ENCODE measurements at regions not wholly inside any gene's neighbourhood (a gene's known extent, or its start where the extent isn't known, plus 50 kb on each side); places are given as distances from the start of the nearest gene placed in this dataset.

DNA sequence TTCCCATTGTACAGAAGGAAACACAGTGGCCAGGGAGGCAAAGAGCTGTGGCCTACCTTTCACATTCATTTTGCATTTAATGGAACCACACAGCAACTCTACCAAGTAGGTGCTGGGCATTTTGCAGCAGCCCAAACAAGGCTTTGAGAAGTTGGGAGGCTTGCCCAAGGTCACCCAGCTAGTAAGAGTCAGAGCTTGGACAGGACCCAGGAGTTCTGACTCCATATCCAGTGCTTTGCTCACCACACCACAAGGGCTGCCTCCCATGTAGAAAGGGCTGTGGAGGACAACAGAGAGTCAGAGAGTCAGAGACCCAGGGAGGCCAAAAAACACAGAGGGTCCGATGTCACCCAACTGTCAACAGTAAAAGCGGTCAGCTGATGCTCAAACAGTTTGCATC lies 400.2 kb downstream of the BCL11B start:
- intact Hi-C loops (cut with DNase I) = no loop called here
- no peak for ATAC-seq
- DNase-seq (ENCODE audit: missing footprints) = no peak

DNA sequence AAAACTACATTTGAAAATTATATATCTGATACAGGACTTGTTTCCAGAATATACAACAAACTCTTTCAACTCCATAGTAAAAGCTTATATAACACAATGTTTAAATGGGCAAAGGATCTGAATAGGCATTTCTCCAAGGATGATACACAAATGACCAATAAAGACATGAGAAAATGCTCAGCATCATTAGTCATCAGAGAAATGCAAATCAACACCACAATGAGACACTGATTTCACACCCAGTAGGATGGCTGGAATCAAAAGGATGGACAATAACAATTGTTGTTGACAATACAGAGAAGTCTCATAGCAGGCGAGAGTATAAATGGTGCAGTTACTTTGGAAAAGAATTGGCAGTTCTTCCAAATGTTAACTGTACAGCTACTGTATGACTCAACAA lies 394.9 kb downstream of the BCL11B start:
- ATAC-seq (no peak), DNase-seq (ENCODE audit: missing footprints) (no peak)
- intact Hi-C loops (cut with DNase I) = no loop called here

DNA sequence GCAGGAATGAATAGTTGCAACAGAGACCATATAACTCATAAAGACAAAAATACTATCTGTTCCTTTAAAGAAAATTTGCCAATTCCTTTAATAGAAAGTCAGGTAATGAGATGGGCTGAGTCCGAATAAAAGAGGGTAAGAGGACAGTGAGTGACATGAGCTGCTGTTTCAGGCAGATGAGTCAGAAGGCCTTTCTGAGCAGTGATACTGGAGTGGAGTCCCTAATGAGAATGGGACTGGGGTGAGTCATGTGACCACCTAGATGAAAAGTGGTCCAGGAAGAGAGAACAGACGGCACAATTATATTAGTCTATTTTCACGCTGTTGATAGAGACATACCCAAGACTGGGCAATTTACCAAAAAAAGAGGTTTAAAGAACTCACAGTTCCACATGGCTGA lies 393.7 kb downstream of the BCL11B start:
- intact Hi-C loops (cut with DNase I) = no loop called here
- DNase-seq (ENCODE audit: missing footprints) (no peak), ATAC-seq (no peak)

DNA sequence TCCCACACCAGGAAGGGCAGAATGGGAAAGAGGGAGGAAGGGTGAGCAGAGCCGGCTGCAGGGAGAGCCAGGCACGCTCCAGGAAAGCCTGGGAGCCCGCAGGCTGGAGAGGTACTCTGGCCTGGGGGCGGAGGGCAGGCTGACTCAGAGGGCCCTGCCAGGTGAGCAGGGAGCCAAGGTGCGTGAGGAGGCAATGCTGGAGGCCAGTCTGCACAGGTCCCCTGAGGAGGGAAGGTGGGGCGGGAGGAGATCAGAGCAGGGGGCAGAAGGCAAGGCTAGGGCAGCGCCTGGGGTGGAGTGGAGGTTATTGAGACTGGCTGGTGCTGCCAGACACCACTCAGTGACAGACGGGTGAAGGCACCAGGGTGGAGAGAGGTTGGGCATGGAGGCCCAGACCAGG lies 385.0 kb downstream of the BCL11B start:
- ATAC-seq = no peak
- intact Hi-C loops (cut with DNase I) = no loop called here
- DNase-seq (ENCODE audit: missing footprints) = no peak

DNA sequence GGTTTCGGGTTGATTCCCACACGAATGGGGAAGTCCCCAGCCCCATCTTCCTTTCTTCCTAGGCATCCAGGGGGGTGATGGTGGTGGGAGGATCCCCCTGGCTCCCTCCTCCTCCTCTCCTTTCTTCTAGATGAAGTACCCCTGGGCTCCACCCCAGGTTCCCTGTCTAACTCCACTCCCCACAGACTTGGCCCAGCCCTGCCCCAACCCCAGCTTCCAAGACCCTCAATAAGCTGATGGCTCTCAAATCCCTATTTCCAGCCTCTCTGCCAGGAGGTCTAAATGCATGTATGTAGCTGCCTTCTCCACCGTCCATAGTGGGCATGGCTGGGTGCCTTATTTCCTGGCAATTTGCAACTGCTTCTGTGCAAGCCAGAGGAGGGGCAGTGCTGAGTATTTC lies 383.7 kb downstream of the BCL11B start:
- DNase-seq (ENCODE audit: missing footprints) = no peak
- no peak for ATAC-seq
- intact Hi-C loops (cut with DNase I) = no loop called here

DNA sequence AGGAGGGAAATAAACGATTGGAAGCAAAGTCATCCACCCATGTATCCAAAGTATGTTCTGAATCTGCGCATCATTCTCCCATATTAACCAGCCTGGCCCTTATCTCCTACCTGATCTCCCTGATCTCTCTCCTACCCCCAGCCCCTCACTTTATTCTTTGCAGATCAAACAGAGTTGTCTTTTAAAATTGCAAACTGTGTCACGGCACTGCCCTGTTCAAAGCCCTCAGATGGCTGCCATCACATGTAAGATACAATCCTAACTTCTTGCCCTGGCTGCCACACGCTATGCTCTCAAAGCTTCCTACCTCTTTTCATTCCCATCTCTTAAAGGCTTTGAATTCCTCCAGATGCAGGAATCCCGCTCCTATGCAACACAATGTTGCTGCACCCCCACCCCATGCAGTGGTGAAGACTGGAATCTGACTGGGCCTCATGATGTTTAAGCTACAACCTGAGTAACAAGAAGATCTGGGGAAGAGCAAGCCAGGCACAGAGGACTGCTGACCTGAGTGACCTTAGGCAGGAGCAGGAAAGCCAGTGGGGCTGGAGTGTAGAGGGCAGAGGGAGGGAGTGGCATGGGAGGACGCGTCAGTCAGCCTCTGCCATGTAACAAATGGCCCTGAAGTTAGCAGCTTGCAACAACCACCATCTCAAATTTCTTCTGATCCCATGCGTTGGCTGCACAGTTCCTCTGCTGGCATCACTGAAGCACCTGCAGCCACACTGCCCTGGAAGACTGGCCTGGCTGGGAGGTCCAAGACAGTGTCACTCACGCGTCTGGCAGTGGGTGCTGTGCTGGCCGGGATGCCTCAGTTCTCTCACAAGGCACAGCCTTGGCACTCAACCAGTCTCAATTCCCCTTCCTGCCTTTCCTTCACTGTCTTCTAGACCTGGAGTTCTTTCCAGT lies 382.8 kb downstream of the BCL11B start:
- intact Hi-C loops (cut with DNase I) = no loop called here
- no peak for DNase-seq (ENCODE audit: missing footprints)

DNA sequence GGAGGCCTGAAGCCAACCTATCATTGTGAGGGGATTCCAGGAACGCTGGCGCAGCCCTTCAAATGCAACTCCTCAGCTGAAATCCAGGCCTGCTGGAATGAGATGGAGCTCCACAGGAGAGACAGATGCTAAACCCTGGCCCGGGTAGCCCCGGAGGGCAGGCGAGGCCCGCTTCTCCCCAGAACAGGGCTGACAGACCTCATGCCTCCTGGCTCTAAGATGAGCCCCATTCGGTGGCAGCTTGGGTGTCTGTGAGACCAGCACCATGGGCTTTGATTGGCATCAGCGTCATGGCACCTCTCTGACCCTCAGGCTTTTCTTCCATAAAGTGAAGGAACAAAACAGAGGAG lies 382.2 kb downstream of the BCL11B start:
- DNase-seq (ENCODE audit: missing footprints) (no peak), ATAC-seq (no peak)
- intact Hi-C loops (cut with DNase I) = no loop called here

More for the DNA sequence above, 382.8 kb downstream of the BCL11B start:
- no peak for ATAC-seq

DNA sequence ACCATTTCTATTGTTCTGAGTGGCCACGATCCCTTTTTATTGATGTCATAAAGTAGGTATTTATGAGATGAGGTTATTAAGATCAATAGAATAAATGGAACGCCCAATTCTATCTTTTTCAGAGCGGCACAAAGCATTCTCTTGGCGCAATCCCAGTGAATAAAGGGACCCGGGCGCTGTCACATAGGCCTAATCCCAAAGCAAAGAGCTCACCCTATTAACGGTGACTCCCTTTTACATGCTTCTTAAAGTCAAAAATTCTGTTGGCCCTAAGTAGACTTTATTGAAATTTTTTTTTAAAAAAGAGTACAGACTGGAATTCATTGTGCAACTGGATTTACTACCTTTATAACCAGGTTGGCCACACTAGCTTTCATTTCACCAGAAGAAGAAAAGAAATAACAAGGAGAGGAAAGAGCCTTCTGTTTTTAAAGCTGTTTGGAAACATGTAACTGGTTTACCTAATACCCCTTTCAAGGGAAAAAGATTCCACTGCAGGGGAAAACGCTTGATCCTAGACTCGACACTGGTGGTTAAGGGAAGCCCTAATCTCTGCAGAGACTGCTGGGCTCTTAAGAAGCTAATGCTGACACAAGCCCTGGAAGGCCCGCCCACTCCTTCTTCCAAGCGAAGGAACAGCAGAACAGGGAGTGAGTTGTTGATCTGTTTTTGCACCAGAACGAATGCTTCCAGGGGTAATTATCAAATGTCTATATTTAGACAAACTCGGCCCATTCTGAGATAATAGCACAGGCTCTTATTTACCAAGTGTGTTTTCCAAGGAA lies 381.2 kb downstream of the BCL11B start:
- DNase-seq (ENCODE audit: missing footprints) (no peak), ATAC-seq (no peak)
- intact Hi-C loops (cut with DNase I) = no loop called here

DNA sequence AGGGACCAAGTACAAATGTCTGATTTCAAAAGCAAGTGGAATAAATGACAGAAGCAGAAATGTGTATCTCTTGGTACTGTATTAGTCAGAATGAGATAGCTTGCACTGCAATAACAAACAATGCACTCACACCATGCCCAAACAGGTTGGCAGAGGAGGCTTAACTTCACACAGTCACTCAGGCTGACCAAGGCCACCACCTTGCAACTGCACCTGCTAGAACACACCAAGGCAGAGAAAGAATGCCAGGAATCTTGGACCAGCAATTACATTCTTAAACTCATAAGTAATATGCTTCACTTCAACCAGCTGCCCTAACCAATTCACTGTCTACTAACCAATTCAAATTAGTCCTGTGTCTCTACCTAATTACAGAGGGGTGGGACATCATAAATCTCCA lies 378.3 kb downstream of the BCL11B start:
- ATAC-seq (no peak), DNase-seq (ENCODE audit: missing footprints) (no peak)
- intact Hi-C loops (cut with DNase I) = no loop called here

DNA sequence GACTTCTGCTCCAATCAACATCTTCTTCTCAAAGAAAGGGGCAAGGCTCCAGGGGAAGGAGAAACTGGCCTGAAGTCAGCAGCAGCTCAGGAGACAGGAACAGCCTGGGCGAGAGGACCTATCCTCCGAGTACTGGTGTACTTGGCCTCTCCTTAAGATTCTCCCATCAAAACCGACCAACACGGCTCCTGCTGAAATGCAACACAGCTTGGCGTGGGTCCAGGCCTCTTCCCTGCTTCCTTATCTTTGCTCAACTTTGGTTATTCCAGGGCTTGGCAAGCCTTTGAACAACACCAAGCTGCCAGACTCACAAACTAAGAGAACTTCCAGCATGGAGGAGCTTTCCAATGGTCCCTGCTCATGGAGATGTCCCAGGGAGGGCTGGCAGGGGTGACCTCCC lies 377.4 kb downstream of the BCL11B start:
- intact Hi-C loops (cut with DNase I) = no loop called here

DNA sequence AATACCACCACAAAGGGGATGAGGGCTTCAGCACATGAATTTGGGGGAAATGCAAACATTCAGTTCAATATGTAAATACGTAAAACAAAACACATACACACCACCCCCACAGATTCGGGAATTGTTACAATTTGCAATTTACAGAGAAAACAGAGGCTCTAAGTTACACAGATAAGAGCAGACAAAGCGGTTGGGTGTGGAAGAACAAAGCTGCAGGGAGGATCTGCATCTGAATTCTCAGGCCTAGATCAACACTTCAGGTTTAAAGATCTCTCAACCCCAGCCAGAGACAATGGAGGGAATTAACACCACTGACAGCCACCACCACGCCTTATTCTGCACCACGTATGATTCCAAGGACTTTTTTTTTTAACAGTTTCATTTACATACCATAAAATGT lies 375.5 kb downstream of the BCL11B start:
- DNase-seq (ENCODE audit: missing footprints) = no peak
- no peak for ATAC-seq
- intact Hi-C loops (cut with DNase I) = no loop called here

More for the DNA sequence above, 377.4 kb downstream of the BCL11B start:
- DNase-seq (ENCODE audit: missing footprints) (no peak), ATAC-seq (no peak)

DNA sequence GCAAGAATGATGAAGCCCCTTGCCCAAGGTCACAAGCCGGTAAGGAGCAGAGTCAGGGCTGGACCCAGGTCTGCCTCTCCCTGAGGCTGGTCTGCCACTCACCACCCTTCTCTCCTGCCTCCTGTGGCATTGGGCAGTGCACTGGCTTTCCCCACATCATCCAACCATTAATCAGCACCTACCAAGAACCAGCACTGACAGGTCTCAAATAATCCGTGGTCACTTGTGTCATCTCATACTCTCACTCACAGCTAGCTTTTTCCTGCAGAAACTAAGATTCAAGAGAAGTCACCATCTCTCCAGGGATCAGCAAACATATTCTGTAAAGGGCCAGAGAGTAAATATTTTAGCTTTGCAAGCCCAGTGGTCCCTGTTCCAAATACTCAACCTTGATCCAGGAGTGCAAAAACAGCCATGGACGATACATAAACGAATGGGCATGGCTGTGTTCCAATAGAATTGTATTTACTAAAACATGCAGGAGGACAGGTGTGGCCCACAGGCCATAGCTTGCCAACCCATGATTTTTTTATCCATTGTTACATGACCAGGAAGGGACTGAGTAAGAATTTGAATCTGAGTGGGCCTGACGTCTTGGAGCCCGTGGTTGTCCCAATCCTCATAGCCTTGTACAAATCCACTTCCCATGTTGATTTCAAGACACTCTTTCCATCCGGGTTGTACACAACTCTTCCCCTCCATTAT lies 374.2 kb downstream of the BCL11B start:
- intact Hi-C loops (cut with DNase I) = no loop called here
- DNase-seq (ENCODE audit: missing footprints) = no peak
- no peak for ATAC-seq

DNA sequence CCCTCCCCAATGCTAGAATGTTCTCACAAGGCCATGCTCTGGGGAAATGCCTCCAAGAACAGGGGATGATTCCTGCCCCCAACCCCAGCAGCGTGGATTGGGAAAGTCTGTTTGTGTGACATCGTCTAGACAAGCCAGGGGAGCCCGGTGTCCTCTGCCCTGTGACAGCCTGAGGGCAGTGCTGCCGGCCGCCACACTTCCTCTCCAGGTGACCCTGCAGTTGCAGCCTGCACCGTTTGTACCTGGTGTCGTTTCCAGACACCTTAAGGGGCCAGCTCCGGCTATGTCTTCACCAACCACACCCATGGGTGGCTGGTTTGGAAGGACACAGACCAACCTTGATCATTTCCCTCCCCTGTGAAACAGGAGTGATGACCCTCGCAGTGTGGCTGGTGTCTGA lies 372.6 kb downstream of the BCL11B start:
- ATAC-seq (no peak), DNase-seq (ENCODE audit: missing footprints) (no peak)
- intact Hi-C loops (cut with DNase I) = no loop called here

DNA sequence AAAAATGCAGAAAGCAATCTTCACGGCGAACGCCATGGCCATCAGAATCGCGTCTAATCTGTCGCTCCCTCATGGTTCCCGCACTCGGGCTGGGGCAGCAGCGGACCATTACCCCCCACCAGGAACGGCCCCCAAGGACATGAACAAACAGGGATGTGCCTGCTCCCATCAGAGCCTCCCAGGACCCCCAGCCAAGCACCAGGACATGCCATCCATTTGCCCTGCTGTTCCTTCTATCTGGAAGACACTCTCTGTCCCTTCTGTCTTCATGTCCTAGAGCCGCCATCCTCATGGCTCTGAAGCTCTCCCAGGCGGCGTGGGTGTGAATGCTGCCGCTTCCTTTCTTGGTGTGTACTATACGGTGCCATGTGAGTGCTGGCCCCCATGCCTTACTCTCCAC lies 371.8 kb downstream of the BCL11B start:
- ATAC-seq = no peak
- intact Hi-C loops (cut with DNase I) = no loop called here
- DNase-seq (ENCODE audit: missing footprints) = no peak

DNA sequence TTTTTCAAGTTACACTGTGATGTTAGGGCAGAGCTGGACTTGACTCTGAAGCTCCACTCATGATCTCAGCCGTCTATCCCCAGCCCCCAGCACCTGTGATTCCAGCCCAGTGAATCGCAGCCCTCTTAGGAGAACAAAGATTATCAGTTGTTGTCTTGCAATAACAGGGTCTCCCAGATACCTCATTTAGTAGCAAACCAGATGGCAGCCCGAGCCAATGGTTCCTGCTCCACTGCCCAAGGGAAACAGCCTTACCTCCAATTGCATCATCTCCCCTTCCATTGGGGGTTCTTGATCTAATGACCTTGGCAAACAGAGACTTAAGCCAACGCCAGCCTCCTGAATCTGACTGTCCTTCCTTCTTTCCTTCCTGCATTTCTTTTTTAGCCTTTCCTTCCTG lies 371.2 kb downstream of the BCL11B start:
- DNase-seq (ENCODE audit: missing footprints) (no peak), ATAC-seq (no peak)
- intact Hi-C loops (cut with DNase I) = no loop called here

DNA sequence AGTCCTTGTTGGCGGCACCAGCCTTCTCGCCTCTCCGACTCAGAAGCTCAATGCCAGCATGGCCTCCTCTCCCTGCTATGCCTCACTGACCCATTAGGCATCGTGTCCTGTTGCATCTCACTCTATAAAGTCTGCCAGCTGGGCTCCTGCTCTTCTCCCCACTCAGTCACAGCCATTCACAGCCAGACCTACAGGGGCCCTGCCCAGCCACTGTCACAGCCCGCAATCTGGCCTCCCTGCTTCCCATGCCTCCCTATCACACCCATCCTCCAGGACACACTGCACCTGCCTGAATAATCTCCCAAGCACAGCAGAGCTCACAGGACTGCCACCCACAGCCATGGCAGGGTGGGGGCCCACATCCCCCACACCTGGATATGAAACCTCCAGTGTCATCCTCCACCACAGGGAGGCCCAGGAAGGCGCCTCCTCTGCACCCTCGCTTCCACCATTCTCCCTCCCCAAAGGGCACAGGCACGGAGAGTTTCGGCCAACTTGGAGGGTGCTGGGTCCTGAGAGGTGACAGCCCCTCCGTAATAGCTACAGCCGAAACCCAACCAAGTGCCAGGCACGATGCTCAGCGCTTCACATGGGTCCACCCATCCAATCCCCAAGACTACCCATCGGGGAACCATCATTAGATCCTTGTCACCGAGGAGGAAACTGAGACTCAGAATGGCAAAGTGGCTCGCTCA lies 370.3 kb downstream of the BCL11B start:
- intact Hi-C loops (cut with DNase I) = no loop called here
- DNase-seq (ENCODE audit: missing footprints) (no peak), ATAC-seq (no peak)

DNA sequence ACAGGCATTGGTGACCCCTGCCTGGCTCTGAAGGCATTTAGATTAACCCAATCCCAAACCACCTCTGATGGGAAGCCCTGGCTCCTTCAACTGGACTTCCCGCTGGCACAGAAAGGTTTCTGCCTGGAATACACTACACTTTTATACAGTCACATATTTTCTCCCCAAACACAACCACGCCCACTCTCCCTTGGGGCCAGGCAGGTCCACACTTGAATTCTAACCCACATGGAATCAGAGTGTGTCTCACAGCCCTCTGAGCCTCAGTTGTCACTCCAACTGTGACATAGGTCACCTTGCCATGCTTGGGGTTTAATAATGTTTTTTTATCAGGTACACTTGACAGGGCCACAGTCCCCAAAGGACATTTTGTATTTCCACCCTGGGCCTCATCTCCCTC lies 368.6 kb downstream of the BCL11B start:
- ATAC-seq (no peak), DNase-seq (ENCODE audit: missing footprints) (no peak)

DNA sequence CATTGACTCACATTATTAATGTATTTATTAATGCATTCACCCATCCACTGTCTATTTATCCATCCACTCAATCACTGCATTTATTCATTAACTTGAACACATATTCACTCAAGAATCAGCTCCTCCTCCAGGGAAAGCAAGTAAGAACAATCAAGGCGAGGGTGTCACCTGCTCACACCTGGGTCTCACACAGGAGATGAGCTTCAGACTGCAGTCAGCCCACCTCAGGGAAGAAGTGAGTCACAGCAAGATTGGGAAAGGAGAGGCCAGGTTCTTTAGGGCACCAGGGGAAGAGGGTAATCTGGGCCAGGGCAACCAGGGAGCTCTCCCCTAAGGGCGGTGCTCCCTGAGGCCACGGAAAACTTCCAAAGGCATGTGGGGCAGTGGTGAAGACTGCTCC lies 367.3 kb downstream of the BCL11B start:
- ATAC-seq (no peak), DNase-seq (ENCODE audit: missing footprints) (no peak)
- intact Hi-C loops (cut with DNase I) = no loop called here

More for the DNA sequence above, 368.6 kb downstream of the BCL11B start:
- intact Hi-C loops (cut with DNase I) = no loop called here

All from Right ventricle myocardium inferior (tissue), 1 donor.